ENCODE measurements at regions not wholly inside any gene's neighbourhood (a gene's known extent, or its start where the extent isn't known, plus 50 kb on each side); places are given as distances from the start of the nearest gene placed in this dataset.

DNA sequence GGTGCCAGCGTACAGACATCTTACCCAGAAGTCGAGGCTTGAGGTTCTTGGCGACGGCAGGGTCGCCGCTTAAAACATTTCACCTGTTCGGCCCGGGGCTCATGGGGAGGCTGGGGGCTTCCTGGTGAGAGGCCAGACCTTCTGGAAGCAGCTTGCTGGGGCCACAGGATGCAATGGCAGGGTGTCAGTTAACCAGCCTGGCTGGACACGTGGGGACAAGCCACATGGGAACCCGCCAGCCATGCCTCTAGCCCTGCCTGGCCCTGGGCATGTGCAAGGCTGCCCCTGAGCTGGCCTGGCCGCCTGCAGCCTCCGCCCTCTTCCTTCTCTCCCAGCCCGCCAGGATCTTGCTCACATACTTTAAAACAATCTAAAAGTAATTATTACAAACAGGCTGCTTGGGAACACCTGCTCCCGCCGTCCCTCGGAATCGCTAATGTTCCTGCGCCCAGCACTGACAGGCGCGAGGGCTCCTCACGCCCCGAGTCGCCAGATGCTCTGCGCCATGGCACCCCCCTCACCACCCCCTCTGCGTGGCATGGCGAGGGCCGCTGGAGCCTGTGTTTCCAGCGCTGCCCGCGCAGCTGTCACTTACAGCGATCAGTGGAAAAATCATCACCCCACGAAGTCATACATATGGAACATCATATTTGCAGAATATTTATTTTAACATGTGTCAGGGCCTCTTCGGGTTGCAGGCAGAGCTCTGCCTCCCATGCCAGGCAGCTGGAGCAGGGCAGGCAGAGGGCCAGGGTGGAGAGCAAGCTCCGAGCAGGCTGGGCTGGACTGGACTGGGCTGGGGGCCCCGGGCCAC, 188.7 kb upstream of the GSE1 start:
- no peak for DNase-seq (ENCODE audit: low read depth in 2 of 2)

DNA sequence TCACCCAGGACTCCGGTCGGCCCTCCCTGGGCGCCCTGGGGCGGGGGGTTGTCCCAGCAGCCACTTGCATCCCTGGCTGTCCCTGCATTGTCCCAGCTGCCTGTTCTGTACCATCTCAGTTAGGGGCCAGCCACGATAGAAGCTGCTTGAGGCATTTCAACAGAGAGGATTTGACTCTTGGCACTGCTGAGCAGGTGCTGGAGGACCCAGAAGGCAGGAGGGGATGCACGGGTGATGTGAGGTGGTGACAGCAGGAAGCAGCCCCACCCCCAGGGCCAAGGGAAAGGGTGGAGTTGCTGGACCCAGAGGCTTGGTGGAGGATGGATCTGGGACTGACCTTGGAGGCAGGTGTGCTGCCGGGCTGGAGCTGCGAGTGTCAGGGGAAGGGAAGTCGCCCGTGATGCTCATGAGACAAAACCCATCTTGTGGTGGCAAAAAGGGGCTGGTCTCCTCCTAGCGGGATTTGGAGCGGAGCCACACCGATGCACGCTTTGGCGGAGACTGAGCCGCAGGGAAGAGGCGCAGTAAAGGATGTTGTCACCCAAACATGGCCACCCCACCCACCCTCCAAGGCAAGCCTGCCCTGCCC, 188.0 kb upstream of the GSE1 start:
- no peak for DNase-seq (ENCODE audit: low read depth in 2 of 2)

- DNase-seq (ENCODE audit: low read depth in 2 of 2) = no peak
These were observed 186.3 kb upstream of the GSE1 start for GRCh38 chr16:85426806-85427205.

DNA sequence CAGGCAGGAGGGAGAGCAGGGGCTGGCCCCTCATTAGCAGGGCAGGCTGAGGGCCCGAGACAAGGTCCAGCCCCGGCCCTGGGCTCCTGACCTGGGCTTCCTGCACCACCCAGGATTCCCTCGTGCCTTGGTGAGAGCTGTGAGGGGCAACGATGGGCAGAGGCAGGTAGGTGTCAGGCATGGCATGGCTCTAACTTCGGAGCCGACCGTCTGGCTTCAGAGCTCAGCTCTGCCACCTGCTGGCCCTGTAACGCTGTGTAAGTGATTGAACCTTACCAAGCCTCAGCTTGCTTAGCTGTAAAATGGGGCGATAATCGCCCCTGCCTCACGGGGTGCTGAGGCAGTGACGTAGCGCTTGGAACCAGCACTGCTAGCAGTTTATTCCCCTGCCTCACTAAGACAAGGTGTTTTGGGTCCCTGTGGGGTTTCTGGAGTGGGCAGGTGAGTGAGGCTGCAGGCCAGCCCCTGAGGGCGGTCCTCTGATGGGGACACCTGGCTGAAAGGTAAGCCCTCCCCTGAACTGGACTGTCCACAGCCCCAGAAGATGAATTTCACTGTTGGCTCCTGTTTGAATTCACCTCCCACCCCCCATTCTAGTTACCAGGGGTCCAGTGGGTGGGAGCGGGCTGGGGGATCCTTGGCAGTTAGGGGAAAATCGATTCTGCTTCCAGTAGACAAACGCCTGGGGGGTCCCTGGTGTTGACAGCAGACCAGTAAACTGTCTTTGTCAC, 184.8 kb upstream of the GSE1 start:
- DNase-seq (ENCODE audit: low read depth in 2 of 2) = no peak

DNA sequence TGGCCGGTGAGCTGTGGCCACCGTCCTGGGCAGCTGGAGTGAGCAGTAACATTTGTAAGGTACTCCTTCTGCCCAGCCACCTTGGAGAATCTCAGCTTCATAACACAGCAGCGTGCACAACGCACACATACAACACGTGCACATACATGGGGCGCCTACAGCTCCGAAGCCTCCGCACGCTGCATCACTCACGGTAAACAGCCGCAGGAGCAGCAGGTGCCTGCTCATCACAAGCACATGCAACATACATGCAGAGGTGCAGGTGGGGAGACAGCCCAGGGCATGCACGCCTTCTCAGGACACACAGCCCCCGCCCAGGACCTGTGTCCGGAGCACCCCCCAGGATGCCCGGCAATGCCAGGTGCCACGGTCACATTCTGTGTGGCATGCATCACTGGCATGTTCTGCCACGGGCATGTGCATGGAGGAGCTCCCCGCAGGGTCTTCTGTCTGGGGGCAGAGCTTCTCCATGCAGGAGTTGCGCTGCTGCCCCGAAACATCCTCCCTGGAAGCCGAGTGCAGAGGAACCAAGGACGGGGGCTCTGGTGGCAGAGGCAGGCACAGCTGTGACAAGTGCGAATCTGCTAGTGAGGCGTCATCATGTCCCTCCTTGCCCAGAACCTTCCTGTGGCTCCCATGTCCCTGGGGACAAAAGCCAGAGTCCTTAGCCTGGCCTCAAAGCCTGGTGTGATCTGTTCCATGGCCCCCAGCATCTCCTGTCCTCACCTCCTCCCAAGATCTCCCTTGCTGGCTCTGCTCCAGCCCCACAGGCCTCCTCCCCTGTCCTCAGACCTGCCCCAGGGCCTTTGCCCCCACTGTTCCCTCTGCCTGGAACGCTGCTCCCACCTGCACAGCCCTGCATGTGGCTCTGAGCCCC, 184.0 kb upstream of the GSE1 start:
- no peak for DNase-seq (ENCODE audit: low read depth in 2 of 2)

- DNase-seq (ENCODE audit: low read depth in 2 of 2) = no peak
These were observed 183.2 kb upstream of the GSE1 start for GRCh38 chr16:85429776-85430522.

- DNase-seq (ENCODE audit: low read depth in 2 of 2) = no peak
These were observed 182.3 kb upstream of the GSE1 start for GRCh38 chr16:85430523-85431421.

DNA sequence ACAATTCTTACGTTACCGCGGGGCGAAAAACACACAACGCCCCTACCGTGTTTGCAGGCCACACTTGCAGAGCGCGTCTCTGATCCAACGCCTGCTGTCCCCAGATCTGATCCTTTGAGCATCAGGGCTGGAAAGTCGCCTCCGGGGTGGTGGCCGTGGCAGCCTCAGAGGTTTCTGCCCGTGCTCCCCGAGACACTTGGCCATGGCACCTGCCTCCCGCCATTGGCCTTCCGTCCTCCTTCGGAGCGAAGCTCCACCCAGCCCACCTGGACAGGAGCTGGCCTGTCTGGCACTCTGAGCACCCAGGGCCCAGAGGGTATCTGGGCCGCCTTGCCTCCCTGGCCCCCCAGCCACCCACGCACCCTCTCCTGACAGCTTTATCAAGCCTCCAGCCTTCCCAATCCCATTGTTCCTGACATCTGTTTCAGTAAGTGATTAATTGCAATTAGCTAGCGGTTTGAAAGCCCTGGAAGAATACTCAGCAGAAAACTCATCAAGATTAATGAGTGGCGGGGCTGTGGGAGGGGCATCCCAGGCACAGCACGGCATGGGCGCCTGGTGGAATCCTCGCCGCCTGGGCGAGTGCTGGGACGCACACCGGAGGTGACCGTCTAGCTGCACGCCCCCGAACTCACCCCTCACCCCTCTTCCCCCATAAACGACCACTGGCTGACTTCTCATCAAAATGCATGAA, 181.5 kb upstream of the GSE1 start:
- no peak for DNase-seq (ENCODE audit: low read depth in 2 of 2)

DNA sequence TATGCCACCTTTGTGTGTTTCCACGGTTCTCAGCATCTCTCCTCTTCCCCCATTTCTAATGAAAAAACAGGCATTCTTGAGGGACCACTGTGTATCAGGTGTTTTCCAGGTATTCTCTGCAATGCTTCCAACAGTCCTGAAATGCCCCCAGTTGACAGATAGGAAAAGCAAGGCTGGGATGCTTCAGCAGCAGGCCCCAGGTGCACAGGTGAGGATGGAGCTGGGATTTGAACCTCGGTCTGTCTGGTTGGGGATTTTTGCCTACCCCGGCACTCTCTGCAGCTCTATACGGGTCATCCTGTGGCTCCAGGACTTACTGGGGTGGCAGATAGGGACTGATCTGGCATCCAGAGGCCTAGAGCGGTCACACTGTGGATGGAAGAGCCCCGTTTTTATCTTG, 180.5 kb upstream of the GSE1 start:
- DNase-seq (ENCODE audit: low read depth in 2 of 2) = no peak

- no peak for DNase-seq (ENCODE audit: low read depth in 2 of 2)
These were observed 179.6 kb upstream of the GSE1 start for GRCh38 chr16:85433477-85433876.

DNA sequence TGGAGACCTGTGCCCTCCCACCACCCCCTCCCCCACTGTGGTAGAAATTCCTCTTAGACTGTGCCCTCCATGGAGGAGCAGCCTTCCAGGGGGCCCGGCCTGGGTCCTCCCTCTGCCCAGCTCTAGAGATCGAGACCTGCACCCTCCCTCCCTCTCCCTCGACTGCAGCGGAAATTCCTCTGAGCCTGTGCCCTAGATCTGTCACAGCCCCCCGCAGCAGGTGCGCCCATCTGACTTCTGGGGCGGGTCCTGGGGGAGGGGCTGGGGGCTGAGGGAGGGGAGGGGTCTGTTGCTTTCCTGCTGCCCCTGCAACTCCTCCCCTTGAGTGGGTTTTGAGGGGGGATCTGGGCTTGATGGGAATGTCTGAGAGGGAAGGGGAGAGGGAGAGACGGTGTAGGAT, 177.8 kb upstream of the GSE1 start:
- no peak for DNase-seq (ENCODE audit: low read depth in 2 of 2)

DNA sequence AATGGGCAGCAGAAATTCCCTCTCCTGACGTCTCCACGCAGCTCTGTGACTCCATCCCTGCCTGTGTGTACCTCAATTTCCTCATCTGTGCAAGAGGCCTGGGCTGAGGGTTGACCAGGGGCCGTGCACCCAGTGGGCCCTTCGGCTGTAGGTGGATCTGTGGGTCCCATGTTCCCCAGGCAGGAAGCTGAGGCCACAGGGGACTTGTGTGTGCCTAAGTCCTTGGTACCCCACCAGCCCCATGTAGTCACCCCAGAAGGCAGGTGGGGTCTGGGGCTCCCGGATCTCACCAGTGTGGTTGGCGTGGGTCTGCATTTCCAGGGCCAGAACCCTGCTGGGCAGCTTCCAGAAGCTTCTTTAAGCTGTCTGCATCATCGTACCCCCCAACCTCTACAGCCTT, 177.4 kb upstream of the GSE1 start:
- DNase-seq (ENCODE audit: low read depth in 2 of 2) = no peak

- no peak for DNase-seq (ENCODE audit: low read depth in 2 of 2)
These were observed 176.9 kb upstream of the GSE1 start for GRCh38 chr16:85436207-85436606.

GRCh38 chr16:85436636-85437165, 176.4 kb upstream of the GSE1 start:
- no peak for DNase-seq (ENCODE audit: low read depth in 2 of 2)

DNA sequence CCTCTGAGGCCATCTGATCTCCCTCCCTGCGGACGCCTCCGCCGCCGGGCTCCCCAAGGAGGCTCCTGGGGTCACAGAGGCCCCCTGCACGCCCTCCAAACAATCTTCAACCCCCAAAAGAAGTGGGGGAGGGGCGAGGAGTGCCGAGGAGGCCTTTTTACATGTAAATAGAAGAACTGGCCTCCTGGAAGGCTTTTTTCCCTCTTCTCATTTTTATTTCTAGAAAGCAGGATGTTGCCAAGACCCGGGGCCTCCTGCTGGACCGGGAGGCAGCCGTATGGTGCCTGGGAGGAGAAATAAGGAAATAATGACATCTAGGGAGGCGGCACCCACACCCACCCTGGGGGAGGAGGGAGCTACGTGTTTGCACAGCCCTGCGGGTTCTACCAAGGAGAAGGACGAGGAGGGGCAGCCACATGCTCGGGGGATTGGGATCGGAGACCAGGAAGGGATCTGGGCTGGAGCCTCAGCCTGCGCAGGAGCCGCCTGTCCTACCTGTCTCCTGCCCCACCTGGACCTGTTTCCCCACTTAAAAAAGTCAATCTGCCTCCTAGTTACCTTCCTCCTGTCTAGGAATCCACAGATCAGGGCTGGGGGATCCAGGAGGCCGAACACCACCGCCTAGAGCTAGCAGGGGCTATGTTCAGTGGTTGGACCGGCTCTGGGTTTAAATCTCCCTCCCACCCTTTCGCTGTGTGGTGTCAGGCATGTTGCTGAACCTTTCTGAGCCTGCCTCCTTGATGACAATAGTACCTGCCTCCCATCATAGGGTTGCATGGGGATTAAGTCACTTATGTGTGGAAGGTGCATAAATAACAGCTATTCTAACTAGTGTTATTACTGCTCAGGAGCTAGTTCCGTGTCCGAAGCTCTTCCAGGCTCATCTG, 175.7 kb upstream of the GSE1 start:
- no peak for DNase-seq (ENCODE audit: low read depth in 2 of 2)

- no peak for DNase-seq (ENCODE audit: low read depth in 2 of 2)
These were observed 174.0 kb upstream of the GSE1 start for GRCh38 chr16:85438981-85439685.

- no peak for DNase-seq (ENCODE audit: low read depth in 2 of 2)
These were observed 172.4 kb upstream of the GSE1 start for GRCh38 chr16:85440744-85441143.

All from fibroblast of skin of left biceps (primary cell).